LNCaP clone FGC (cell line): ENCODE measurements at regions not wholly inside any gene's neighbourhood (a gene's known extent, or its start where the extent isn't known, plus 50 kb on each side); places are given as distances from the start of the nearest gene placed in this dataset.

Experiments used
- DNase-seq: peaks from one replicate; pipeline ENCODE4 v3.0.0-alpha.2; 2011; ENCODE audit warnings: low read depth
- H3K4me3 ChIP-seq: 2 replicates; pipeline ENCODE4 v1.5.1; 2011; ENCODE audit warnings: mild to moderate bottlenecking, low read depth, low read length, control low read depth
- CTCF ChIP-seq: IDR thresholded peaks from 2 replicates; pipeline ENCODE4 v1.5.1; 2012; ENCODE audit warnings: mild to moderate bottlenecking; ENCODE audit not compliant: control insufficient read depth, insufficient read depth; ENCODE audit errors: extremely low read depth

- no peak for DNase-seq
- TF ChIP-seq CTCF, result no peak
- H3K4me3 ChIP-seq, result no peak overlapping the region
Observed at GRCh38 chr9:129340427-129341170, 162.5 kb upstream of the IER5L start.

- no peak overlapping the region for H3K4me3 ChIP-seq
- no peak for DNase-seq
- no peak for TF ChIP-seq CTCF
Observed at GRCh38 chr9:129339539-129340157, 161.6 kb upstream of the IER5L start.

DNA sequence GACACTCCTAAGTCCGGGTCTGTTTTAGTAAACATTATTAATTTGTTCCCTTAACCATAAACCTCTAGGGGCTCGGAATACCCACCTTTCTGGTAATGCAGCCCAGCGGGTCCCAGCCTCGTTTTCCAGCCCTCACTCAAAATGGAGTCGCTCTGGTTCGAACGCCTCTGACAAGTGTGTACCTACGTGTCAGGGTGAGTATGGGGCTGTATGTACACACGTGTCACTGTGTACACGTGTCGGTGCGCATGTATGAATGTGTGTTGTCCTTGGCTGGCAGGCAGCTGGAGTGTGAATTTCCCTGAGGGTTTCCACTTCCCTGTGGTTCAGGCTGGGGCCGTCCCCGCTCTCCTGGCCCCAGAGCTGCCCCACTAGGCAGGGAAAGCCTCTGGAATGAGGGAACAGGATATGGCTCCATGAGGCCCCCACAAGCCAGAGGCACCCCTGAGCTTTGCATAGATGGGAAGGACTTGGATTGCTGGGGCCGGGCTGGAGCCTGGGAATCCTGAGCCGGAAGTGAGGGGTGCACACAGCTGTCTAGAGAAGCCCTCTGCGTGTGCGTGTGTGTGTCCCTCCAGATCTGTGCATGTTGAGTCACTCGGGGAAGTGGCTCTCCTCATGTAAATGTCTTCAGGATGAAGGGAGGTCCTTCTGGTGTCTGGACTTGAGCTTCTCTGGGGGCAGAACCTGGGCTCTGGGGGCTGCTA, 160.8 kb upstream of the IER5L start:
- no peak overlapping the region for H3K4me3 ChIP-seq
- DNase-seq, result no peak
- TF ChIP-seq CTCF, result no peak

- no peak for TF ChIP-seq CTCF
- no peak overlapping the region for H3K4me3 ChIP-seq
Observed at GRCh38 chr9:129337336-129338140, 159.5 kb upstream of the IER5L start.

GRCh38 chr9:129336601-129337331, 158.7 kb upstream of the IER5L start:
- H3K4me3 ChIP-seq, result no peak overlapping the region
- no peak for TF ChIP-seq CTCF
- DNase-seq, result no peak

More at GRCh38 chr9:129337336-129338140, 159.5 kb upstream of the IER5L start:
- DNase-seq, result no peak

- no peak overlapping the region for H3K4me3 ChIP-seq
- no peak for TF ChIP-seq CTCF
- no peak for DNase-seq
Observed at GRCh38 chr9:129336130-129336528, 158.1 kb upstream of the IER5L start.
